Middle frontal gyrus (tissue), 1 donor: ENCODE measurements at regions not wholly inside any gene's neighbourhood (a gene's known extent, or its start where the extent isn't known, plus 50 kb on each side); places are given as distances from the start of the nearest gene placed in this dataset.
"Not testable (repeated sequence)": the region's sequence is repeated elsewhere in the genome, so short reads cannot be mapped to it uniquely, and the experiment has no call there.

Experiments used
- DNase-seq: peaks from one replicate; pipeline ENCODE4 v3.0.0-alpha.2; 2015; ENCODE audit warnings: low spot score; ENCODE audit errors: extremely low spot score

DNA sequence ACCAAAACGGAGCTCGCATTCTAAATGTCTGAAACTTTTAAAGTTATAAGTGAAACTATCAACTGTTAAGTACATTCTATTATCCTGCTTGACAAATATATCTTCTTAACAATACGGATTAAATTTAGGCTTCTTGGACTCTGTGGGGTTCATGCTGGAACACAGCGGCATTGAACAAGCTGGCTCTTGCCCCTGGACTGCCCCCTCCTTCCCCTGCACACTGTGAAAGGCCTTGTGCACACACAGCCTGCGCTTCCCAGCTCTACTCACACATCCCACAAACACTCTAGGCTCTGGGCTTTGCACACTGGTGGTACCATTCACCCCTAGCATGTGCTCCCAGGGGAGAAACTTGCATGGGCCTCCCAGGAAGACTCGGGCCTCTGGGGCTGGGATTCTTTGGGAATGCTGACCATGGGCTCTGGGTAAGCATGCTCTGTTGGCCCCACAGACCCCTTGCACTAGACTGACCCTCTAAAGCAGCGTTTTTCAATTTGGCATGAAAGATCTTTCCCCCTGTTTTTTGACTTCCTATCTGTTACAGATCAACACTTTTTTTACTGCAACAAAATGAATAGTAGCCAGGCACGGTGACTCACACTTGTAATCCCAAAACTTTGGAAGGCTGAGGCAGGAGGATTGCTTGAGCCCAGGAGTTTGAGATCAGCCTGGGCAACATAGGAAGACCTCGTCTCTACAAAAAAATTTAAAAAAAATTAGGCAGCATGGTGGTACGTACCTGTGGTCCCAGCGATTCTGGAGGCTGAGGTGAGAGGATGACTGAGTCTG lies 96.2 kb upstream of the CPM start:
- no peak for DNase-seq

DNA sequence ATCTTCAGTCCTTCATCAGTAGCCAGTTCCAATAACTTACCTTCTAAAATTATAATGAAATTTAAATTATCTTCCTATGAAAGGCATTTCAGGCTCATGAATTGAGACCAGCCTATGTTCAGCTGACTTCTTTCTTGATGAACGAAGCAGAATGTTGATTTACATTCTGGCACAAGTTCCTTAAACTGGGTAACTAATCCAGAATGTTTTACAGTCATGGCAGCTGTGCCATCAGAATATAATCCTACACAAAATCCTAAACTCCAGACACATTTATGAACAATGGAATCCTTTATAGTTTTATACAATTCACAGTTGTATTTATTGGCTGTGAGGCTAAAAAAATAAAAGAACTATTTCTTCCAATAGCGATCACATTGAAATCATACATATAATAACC lies 97.3 kb upstream of the CPM start:
- no peak for DNase-seq

DNA sequence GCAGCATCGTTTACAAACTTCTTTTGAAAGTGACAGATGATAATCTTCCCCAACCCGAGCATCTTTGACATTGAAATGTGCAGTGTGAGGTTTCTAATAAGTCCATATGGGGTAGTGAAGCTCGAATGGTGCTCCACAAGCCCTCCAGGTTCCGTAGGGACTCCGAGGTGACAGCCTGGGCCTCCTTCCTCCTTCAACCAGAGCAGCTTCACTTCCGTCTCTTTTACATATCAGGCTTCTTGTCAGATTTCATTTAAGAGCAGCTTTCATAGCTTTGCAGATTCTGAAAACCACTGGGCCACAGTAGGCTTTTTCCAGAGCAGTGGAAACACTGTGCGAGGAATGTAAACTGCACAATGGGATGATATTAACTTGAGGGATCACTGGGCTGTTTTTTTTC lies 103.6 kb upstream of the CPM start:
- DNase-seq = no peak

DNA sequence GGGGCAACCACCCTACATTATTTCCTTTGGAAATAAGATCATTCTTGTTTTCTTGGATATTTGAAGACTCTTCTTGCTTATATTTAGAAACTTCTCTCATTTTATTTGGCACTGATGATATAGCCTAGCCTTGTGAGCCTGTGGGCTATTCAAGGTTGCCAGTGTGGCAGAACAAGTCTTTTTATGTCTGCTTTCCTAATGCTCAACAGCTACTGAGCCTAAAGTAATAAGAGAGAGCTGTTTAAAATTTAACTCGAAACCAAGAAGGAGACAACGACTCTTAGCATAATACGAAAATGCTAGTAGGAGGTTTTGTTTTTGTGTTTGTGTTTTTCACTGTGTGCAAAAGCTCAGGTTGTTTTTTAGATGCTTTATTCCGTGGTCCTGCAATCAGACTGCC lies 104.0 kb upstream of the CPM start:
- no peak for DNase-seq

DNA sequence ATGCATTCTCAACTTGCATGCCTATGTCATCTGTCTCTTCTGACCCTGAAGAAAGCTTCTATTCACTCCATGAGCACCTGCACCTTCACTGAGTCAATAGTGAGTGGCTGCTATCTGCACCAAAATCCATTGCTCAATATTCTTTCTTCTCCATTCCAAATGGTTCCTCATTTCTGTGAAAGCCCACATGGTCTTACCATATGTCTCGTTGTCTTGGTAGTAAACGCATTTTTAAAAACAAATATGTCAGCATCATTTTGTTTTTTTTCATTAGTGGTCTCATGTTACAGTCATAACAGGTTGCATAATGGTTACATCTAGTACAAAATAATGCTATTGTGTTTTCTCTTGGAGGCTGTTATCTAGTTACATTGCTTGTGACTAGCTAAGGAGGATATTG lies 106.9 kb upstream of the CPM start:
- DNase-seq = no peak

DNA sequence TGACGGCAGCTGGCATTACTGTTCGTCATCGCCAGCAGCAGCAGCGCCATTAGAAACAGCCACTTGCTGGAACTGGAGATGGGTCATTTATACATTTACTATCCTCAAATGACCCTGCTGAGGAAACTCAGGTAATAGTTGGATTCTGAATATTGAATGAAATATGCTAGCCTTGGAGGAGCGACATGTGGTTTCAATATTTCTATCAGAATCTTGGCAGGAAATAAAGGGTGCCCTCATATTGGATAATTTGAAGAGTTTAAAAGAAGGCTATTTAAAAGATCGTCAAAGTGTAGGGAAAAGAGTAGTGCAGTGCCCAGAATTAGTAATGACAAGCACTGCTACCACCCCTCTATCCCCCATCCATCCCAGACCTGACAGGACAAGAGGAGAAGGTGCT lies 109.6 kb upstream of the CPM start:
- DNase-seq = no peak

DNA sequence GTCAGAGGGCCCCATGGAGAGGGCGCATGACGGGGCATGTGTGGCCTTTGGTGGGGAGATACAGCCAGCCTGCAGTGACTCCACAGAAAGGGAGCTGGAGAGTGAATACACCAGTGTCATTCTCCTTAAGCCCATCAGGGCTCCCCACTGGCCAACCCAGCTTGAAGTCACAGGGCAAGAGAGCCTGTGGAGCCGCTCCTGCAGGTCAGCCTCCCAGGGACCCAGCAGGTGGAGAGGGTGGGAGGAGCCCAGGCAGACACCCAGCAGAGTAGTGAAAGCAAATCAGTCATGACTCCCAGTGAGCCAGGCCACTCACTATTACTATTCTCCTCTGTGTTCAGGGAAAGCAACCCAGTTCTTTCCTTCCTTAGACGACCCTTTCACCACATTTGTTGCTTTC lies 110.0 kb upstream of the CPM start:
- no peak for DNase-seq

DNA sequence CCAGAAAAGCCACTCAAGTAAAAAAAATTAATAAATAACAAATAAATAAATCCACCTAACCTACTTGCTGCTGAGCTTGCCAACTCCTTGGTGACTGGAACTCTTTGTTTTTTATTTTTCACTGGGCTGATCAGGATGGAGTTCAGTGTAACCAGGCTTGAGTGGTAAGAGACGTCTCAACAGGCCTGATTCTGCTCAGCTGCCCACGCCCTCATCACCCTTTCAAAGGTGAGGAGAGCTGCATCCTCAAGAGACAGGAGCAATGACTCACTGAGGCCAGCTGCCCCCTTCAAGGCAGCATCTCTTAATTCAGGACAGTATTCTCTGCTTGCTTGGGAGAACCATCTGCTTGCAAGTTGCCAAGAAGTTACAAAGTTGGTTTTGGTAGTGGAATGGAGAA lies 111.9 kb upstream of the CPM start:
- no peak for DNase-seq

DNA sequence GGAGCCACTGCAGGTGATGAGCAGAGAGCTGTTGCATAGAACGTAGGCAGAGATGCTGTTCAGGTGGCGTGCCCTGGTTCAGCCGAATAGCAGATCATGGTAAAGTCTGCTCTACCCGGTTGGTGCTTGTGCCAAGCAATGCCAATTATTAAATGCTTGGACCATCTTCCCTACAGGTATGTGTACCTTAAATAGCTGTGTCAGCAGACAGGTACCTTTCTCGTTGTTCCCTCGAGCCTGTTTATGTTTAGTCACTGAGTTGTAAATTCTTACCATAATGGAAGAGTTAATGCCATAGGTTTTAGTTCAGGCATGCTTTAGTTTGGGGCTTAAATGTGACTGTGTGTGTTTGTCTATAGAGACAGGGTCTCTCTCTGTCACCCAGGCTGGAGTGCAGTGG lies 112.5 kb upstream of the CPM start:
- no peak for DNase-seq

DNA sequence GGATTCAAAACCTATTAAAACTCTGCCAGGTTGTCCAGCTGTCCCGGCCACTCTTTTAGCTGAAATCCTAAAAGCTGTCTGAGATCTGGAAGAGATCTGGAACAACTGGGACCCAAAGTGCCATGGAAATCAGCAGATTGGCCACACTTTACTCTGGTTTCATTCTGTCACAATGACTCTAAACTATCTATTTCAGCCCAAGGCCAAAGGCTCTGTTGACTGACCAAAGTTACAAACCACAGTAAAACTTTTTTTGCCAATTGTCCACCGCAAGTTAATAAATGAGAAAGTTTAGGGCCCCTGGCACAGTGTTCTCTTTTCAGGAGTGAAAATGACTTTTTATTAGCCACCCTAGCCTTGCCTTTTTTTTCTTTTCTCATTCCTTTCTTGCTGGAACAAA lies 113.4 kb upstream of the CPM start:
- DNase-seq = no peak

DNA sequence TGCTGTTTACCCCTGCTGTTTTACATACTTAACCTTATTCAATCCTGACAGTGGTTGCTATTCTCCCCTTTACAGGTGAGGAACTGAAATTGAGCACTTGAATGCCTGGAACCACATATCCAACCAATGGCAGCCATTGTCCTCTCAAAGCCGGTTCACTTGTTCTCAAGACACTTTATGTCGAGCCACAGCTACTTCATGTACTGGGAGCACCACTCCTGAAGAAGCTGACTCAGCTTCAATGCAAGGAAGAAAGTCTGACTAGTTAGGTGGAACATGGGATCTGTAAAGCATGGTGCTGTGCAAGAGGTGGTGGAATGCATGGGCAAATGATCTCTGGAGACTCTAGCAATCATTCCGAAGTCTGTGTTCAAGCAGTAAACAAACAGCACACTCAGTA lies 113.9 kb upstream of the CPM start:
- DNase-seq = no peak

DNA sequence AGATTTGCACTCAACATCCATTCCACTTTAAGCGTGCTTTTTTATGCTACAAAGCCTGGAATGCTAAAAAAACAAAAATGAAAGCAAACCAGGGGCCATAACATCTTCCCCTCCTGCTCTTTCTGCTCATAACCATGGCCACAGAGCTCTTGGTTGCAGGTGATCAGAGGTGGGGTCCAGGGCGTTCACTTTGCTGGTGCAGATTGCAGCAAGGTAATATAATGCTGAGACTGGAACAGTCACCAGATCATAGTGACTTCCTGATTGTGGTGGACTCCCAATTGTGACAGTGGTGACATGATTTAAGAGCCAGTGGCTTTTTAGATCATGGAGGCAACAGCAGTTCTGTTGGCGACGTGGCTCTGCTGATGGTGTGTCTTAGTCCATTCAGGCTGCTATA lies 115.0 kb upstream of the CPM start:
- no peak for DNase-seq

DNA sequence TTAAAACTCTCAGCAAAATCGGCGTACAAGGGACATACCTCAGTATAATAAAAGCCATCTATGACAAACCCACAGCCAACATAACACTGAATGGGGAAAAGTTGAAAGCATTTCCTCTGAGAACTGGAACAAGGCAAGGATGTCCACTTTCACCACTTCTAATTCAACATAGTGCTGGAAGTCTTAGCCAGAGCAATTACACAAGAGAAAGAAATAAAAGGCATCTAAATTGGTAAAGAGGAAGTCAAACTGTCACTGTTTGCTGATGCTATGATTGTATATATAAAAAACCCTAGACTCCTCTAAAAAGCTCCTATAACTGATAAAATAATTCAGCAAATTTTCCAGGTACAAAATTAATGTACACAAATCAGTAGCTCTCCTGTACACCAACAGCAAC lies 116.9 kb upstream of the CPM start:
- DNase-seq = not testable (repeated sequence)

DNA sequence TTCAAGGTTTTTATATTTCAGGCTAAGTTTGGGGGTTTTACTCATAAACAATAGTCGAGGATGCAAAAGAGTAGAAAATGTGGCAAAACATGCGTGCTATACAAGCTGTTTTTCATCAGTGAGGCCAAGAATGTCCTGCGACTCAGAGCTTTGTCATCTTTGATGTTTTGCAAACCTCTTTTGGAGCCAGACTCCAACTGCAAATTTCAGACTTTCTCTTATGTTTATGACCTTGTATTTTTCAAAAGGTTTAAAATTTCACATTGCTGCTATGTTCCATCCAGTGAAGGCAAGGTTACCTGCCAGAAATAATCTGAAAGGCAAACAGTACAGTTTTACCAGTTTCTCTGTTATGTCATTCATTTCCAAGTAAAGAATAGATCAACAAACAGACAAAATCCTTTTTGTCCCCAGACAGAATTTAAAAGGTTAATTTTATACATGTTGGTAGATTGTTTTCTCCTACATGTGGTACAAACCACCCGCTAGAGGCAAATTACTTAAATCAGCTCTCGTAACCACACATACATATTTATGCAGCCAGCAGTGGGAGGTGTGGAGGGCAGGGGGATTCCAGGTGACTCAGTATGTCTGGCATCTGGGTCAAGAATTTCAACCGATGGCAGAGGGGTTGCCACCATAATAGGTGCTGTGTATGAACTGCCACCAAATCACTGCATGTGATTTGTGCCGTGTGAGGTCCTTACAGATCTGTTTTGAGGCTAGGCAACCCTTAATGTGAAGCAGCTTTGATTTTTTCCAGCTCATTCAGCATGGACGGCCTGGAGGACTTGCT lies 119.8 kb upstream of the CPM start:
- no peak for DNase-seq

DNA sequence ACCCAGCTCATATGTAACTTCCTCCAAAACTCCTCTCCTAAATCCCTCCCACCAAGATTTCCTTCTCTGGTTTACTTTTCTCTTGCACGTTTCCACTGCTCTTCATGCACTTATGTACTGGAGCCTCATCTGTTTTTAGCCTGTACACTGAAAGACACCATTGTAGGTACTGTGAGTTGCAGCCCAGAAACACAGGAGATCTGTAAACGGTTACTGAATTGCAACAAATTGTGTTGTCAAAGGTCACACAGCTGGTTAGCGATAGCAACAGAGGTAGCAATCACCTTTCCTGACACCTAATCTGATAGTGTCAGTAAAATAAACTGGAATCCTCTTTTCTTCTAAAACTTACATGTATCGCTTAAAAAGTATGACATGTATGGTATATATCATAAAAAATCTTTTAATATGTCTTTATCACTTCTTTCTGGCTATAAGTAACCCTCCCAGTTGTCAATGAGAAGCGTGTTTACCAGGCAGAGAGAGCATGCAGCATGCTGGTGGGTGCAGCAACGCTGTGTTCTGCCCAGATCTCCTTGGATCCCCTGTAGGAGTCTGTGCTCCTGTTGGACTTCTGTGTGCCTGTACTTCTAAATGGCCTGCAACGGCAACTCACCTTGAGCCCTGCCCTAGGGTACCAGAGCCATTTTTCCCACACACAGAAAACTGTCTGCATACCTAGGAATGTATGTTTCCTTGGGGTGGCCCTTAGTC lies 121.5 kb upstream of the CPM start:
- no peak for DNase-seq

DNA sequence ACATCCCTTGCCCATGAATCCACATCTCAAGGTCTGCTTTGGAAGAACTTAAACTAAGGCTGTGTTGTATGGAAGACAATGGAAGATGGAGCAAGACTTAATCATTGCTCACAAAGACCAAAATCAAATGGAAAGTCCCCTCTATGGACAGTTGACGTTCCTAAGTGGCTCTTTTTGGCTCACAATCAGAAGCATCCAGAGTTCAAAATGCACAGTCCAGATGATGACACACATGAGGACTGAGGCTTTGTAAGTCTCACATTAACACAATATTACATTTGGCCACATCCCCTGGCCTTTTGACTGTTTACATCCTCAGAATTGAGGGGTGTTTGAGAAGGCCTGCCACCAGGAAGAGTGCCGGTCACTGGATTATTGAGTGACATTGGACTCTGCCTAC lies 122.3 kb upstream of the CPM start:
- DNase-seq = no peak

DNA sequence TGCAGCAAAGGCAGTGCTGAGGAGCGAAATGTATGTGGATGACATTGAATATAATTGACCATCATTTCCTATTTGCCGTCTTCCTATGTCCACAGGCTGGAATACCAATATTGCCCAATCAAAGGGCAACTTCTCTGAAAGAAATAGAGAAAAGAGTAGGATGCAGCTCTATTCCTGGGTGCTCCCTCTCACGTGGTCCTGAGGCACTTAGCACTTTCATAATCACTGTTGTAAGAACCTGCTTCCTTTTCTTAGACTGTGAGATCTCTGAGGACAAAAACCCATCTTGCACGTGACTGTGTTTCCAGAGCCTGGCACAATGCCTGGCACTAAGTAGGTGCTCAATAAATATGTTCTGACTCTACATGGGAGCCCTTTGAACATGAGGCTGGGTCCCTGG lies 122.7 kb upstream of the CPM start:
- DNase-seq = no peak

DNA sequence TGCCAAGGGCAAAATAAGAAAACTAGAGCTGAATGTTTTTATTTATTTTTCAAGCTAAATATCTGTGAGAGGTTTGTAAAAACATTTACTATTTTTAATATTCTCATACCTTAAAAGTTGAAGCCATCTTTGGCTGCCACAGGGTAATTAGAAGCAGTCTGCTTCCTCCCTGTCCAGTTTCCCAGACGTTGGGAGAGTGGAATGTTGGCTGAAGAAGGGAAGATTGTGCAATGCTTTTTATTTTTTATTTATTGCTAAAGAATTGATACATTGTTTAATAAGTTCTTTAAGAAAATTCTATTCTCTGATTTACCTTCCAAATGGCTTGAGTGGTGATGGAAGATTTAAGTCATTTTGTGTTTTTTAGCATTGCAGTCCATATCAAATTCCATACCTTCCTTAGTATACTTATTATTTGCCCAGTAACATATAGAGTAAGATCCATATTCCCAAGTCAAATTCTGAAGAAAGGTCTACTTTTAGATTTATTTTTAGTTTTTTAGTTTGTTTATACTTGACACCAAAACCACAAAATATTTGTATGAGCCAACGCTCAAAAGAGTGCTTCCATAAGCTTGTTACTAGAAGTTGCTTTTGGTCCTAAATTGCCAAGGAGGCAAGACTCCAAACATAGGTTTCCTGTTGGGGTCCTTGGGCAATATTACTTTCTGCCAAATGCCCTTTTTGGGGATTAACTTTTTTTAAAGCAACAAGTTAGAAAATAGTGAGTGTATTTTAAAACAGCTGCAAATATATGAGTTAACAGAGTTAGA lies 124.0 kb upstream of the CPM start:
- DNase-seq = no peak

DNA sequence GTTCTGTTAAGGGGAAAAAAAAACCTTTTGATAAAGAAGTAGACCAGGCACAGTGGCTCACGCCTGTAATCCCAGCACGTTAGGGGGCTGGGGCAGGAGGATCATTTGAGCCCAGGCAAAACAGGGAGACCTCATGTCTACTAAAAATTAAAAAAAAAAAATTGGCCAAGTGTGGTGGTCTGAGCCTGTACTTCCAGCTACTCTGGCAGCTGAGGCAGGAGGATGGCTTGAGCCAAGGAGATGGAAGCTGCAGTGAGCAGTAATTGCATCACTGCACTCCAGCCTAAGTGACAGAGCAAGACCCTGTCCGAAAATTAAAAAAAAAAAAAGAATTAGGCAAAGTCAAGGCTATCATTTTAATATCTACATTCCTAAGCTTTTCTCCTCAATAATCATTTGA lies 124.8 kb upstream of the CPM start:
- DNase-seq = no peak

DNA sequence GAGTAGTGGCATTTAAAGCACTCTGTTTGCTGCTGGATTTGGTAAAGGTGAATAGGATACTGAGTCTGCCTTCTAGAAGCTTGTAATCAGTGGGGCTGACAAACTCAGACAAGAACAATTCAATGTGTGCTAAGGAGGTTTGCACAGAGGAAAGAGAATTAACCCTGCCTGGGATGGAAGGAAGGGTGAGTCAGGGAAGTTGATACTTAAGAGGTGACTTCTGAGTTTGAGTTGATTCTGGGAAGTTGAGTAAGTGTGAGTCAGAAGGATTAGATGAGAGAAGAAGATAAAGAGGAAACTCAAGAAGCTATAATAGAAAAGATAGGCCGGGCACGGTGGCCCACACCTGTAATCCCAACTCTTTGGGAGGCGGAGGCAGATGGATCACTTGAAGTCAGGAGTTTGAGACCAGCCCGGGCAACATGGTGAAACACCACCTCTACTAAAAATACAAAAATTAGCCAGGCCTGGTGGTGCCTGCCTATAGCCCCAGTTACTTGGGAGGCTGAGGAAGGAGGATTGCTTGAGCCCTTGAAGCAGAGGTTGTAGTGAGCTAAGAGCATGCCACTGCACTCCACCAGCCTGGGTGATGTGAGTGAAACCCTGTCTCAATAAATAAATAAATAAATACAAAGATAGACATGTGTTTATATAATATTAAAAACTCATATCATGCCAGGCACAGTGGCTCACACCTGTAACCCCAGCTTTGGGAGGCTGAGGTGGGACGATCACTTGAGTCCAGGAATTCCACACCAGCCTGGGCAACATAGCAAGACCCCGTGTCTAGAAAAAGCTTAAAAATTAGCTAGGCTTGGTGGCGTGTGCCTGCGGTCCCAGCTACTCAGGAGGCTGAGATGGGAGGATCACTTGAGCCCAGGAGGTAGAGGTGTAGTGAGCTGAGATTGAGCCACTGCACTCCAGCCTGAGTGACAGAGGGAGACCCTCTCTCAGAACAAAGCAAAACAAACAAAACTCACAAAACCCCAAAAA lies 126.8 kb upstream of the CPM start:
- no peak for DNase-seq
